Neural cell (in vitro differentiated cells): ENCODE measurements at regions not wholly inside any gene's neighbourhood (a gene's known extent, or its start where the extent isn't known, plus 50 kb on each side); places are given as distances from the start of the nearest gene placed in this dataset.

Experiments
- CTCF ChIP-seq: fragments of 450-650 bp; IDR thresholded peaks from 2 replicates; pipeline ENCODE4 v1.5.1; 2014; ENCODE audit warnings: antibody characterized with exemption, mild to moderate bottlenecking, moderate library complexity; ENCODE audit not compliant: poor library complexity, severe bottlenecking
- EZH2 ChIP-seq: fragments of 200-600, 300-800 bp; shearing (Covaris generic), sonication (generic); IDR thresholded peaks from 2 replicates; pipeline ENCODE4 v1.6.1; 2014; ENCODE audit warnings: antibody characterized with exemption, low read length, borderline replicate concordance, mild to moderate bottlenecking; ENCODE audit not compliant: insufficient read depth, poor library complexity, severe bottlenecking
- POLR2AphosphoS5 ChIP-seq: IDR thresholded peaks from 2 replicates; pipeline ENCODE4 v1.6.1; 2012
- RAD21 ChIP-seq: fragments of 450-650 bp; conservative IDR thresholded peaks from 2 replicates; pipeline ENCODE4 v1.6.1; 2014; ENCODE audit warnings: antibody characterized with exemption, mild to moderate bottlenecking, moderate library complexity
- TAF1 ChIP-seq: IDR thresholded peaks from 2 replicates; pipeline ENCODE4 v1.6.1; 2012; ENCODE audit warnings: low read depth

- TF ChIP-seq CTCF (no peak), TAF1 (no peak), RAD21 (no peak), EZH2 (no peak), POLR2AphosphoS5 (no peak)
Measured at GRCh38 chr7:53776323-53776722, 740.9 kb downstream of the POM121L12 start.
